GM12878 (cell line): ENCODE measurements at regions not wholly inside any gene's neighbourhood (a gene's known extent, or its start where the extent isn't known, plus 50 kb on each side); places are given as distances from the start of the nearest gene placed in this dataset.

Source experiments
- ATAC-seq: fragments of 200-7000 bp; cut with Tn5 transposase; 3 replicates; pipeline ENCODE4 v1.9.1; 2020; ENCODE audit warnings: mild to moderate bottlenecking, moderate library complexity
- BruUV-seq: library from RNA; stranded (reverse); fragments of 400-500 nt; replicated peaks from 2 replicates; lab custom pipeline; 2021; lab: Mats Ljungman, UMichigan
- CTCF ChIA-PET: fragments of 300-600 bp; sonication (Branson Sonifier 250); formaldehyde crosslinking; extraction: SDS; loops from one replicate; lab custom pipeline; 2021; ENCODE audit warnings: inconsistent platforms; lab: Yijun Ruan, JAX
- POLR2A ChIA-PET: fragments of 350-600 bp; formaldehyde crosslinking; extraction: SDS; loops from one replicate; lab custom pipeline; 2021; ENCODE audit warnings: inconsistent platforms; lab: Charles Lee
- RAD21 ChIA-PET: fragments of 300-600 bp; sonication (Branson Sonifier 250); formaldehyde crosslinking; loops from one replicate; lab custom pipeline; 2023; ENCODE audit warnings: antibody characterized with exemption; ENCODE audit not compliant: unreplicated experiment; lab: Charles Lee
- SMC1A ChIA-PET: fragments of 300-600 bp; sonication (Branson Sonifier 250); formaldehyde crosslinking; loops from one replicate; lab custom pipeline; 2023; ENCODE audit not compliant: unreplicated experiment, uncharacterized antibody; lab: Charles Lee
- DNase-seq: peaks from one replicate; pipeline ENCODE4 v3.0.0-alpha.2; 2011; ENCODE audit warnings: low read depth, low spot score
- FAIRE-seq: peaks from 3 replicates; lab custom pipeline; 2011; peaks lifted over from hg19 to GRCh38; lab: Jason Lieb, UNC
- H2AFZ ChIP-seq: 2 replicates; pipeline ENCODE4 v1.6.0; 2011; ENCODE audit warnings: low read depth, low read length, control low read depth; ENCODE audit not compliant: control insufficient read depth
- H3K27ac ChIP-seq: 2 replicates; pipeline ENCODE4 v1.5.1; 2011; ENCODE audit warnings: control low read depth; ENCODE audit not compliant: control insufficient read depth, insufficient read depth
- H3K27me3 ChIP-seq, 2 experiments: replicated peaks in 1 of 2; 2 replicates each; pipeline versions ENCODE4 v1.6.0 to v1.6.1; 2011; ENCODE audit warnings: low read length in 1 of 2; ENCODE audit not compliant: control insufficient read depth in 2 of 2, insufficient read depth in 2 of 2
- H3K36me3 ChIP-seq, 2 experiments: 2 replicates each; pipeline ENCODE4 v1.5.1; 2011; ENCODE audit warnings: low read length in 1 of 2; ENCODE audit not compliant: control insufficient read depth in 2 of 2, insufficient read depth in 2 of 2
- H3K4me1 ChIP-seq: 2 replicates; pipeline ENCODE4 v1.6.1; 2011; ENCODE audit warnings: mild to moderate bottlenecking, low read length, moderate library complexity, mixed read lengths; ENCODE audit not compliant: control insufficient read depth, insufficient read depth
- H3K4me2 ChIP-seq: 2 replicates; pipeline ENCODE4 v1.6.0; 2011; ENCODE audit warnings: control low read depth; ENCODE audit not compliant: control insufficient read depth, insufficient read depth
- H3K4me3 ChIP-seq: fragments of 200-600 bp; sonication (generic); 2 replicates; pipeline ENCODE4 v1.5.1; 2016
- H3K79me2 ChIP-seq: 2 replicates; pipeline ENCODE4 v1.6.0; 2011; ENCODE audit warnings: low read length; ENCODE audit not compliant: control insufficient read depth, insufficient read depth
- H3K9ac ChIP-seq: 2 replicates; pipeline ENCODE4 v1.8.0; 2011; ENCODE audit warnings: low read length, control low read depth, mixed read lengths; ENCODE audit not compliant: control insufficient read depth, insufficient read depth
- H3K9me3 ChIP-seq: replicated peaks from 3 replicates; pipeline ENCODE4 v1.5.1; 2011; ENCODE audit warnings: mild to moderate bottlenecking, low read length; ENCODE audit not compliant: control insufficient read depth, insufficient read depth
- H4K20me1 ChIP-seq: 2 replicates; pipeline ENCODE4 v1.6.0; 2011; ENCODE audit not compliant: control insufficient read depth, insufficient read depth
- BMI1 ChIP-seq: fragments of 450-650 bp; IDR thresholded peaks from 2 replicates; pipeline ENCODE4 v1.6.1; 2016; ENCODE audit warnings: mild to moderate bottlenecking, moderate library complexity, borderline replicate concordance
- CHD4 ChIP-seq: fragments of 200-600 bp; sonication (generic); IDR thresholded peaks from 2 replicates; pipeline ENCODE4 v1.6.1; 2016; ENCODE audit warnings: mild to moderate bottlenecking
- E2F8 ChIP-seq: fragments of 450-650 bp; IDR thresholded peaks from 2 replicates; pipeline ENCODE4 v1.6.1; 2018; ENCODE audit warnings: mild to moderate bottlenecking, low read depth, moderate library complexity; ENCODE audit not compliant: partially characterized antibody
- MTA2 ChIP-seq: fragments of 450-650 bp; IDR thresholded peaks from 2 replicates; pipeline ENCODE4 v1.6.1; 2016; ENCODE audit warnings: low read depth, mild to moderate bottlenecking, moderate library complexity
- PAX5 ChIP-seq: IDR thresholded peaks from 2 replicates; pipeline ENCODE4 v1.6.1; 2011; ENCODE audit warnings: low read depth, low read length, borderline replicate concordance
- POLR2A ChIP-seq: IDR thresholded peaks from 2 replicates; pipeline ENCODE4 v1.6.1; 2011; ENCODE audit warnings: low read depth, mild to moderate bottlenecking, low read length
- RAD21 ChIP-seq: IDR thresholded peaks from 2 replicates; pipeline ENCODE4 v1.6.1; 2011; ENCODE audit warnings: mild to moderate bottlenecking, low read depth, low read length, moderate library complexity; ENCODE audit not compliant: insufficient read depth
- STAT3 ChIP-seq: IDR thresholded peaks from 2 replicates; pipeline ENCODE4 v1.6.1; 2011; ENCODE audit warnings: low read depth, low read length, improper control_type of control experiment
- TCF3 ChIP-seq: IDR thresholded peaks from 2 replicates; pipeline ENCODE4 v1.6.1; 2012; ENCODE audit warnings: low read depth, mild to moderate bottlenecking, low read length, borderline replicate concordance; ENCODE audit not compliant: insufficient read depth
- WRNIP1 ChIP-seq: IDR thresholded peaks from 2 replicates; pipeline ENCODE4 v1.6.1; 2011; ENCODE audit warnings: low read depth, low read length, improper control_type of control experiment, borderline replicate concordance
- ZSCAN29 ChIP-seq: fragments of 450-650 bp; IDR thresholded peaks from 2 replicates; pipeline ENCODE4 v1.6.1; 2017; ENCODE audit warnings: mild to moderate bottlenecking, moderate library complexity
- WGBS: methylation state at CpG from one replicate; pipeline ENCODE4 v1.1.6; 2016; ENCODE audit warnings: low lambda C conversion rate; ENCODE audit not compliant: insufficient replicate concordance, insufficient coverage; ENCODE audit errors: missing lambda C conversion rate; 5-methylcytosine and 5-hydroxymethylcytosine counted together
- in situ Hi-C: fragments of 300-500 bp; cut with MboI; formaldehyde crosslinking; loops from 9 replicates; pipeline ENCODE4 v1.14.3; 2018; ENCODE audit warnings: mixed read lengths
- intact Hi-C: fragments of 100-400 bp; cut with micrococcal nuclease; formaldehyde crosslinking; loops from one replicate; pipeline ENCODE4 v1.14.2; 2022; ENCODE audit not compliant: unreplicated experiment
- TF ChIP-seq, protein P1 (sequence below): fragments of 450-650 bp; IDR thresholded peaks from 2 replicates; pipeline ENCODE4 v1.6.1; 2017; ENCODE audit warnings: mild to moderate bottlenecking
- TF ChIP-seq, protein P2 (sequence below): fragments of 450-650 bp; IDR thresholded peaks from 2 replicates; pipeline ENCODE4 v1.6.1; 2016; ENCODE audit warnings: mild to moderate bottlenecking

GRCh38 chr1:97004054-97004453, 282.5 kb downstream of the PTBP2 start:
- 4% methylated on average over 2 of the region's 2 CpGs for WGBS
- SMC1A ChIA-PET, result no interaction called here
- H3K4me1 ChIP-seq, result no peaks in the 10 kb centered on the region

More at GRCh38 chr1:97004054-97004453, 282.5 kb downstream of the PTBP2 start:
- H3K27ac ChIP-seq, result no peak overlapping the region
- POLR2A ChIA-PET, result no interaction called here
- no TSS peak for BruUV-seq
- no peaks in the 10 kb centered on the region for H4K20me1 ChIP-seq
- in situ Hi-C loops, result no loop called here
- no peaks in the 10 kb centered on the region for H3K36me3 ChIP-seq
- H3K4me2 ChIP-seq, result no peak overlapping the region
- no peak for FAIRE-seq
- CTCF ChIA-PET, result no interaction called here
- no peaks in the 10 kb centered on the region for H3K27me3 ChIP-seq
- no peak overlapping the region for H3K9ac ChIP-seq
- no peaks in the 10 kb centered on the region for H3K79me2 ChIP-seq
- intact Hi-C loops, result no loop called here
- no peak for ATAC-seq
- H3K9me3 ChIP-seq, result no peaks in the 10 kb centered on the region
- no peak for DNase-seq
- TF ChIP-seq STAT3, result no peak
- TF ChIP-seq WRNIP1, result no peak
- TF ChIP-seq CHD4, result no peak
- no peak for TF ChIP-seq E2F8
- TF ChIP-seq BMI1, result no peak
- TF ChIP-seq, protein P1, sequence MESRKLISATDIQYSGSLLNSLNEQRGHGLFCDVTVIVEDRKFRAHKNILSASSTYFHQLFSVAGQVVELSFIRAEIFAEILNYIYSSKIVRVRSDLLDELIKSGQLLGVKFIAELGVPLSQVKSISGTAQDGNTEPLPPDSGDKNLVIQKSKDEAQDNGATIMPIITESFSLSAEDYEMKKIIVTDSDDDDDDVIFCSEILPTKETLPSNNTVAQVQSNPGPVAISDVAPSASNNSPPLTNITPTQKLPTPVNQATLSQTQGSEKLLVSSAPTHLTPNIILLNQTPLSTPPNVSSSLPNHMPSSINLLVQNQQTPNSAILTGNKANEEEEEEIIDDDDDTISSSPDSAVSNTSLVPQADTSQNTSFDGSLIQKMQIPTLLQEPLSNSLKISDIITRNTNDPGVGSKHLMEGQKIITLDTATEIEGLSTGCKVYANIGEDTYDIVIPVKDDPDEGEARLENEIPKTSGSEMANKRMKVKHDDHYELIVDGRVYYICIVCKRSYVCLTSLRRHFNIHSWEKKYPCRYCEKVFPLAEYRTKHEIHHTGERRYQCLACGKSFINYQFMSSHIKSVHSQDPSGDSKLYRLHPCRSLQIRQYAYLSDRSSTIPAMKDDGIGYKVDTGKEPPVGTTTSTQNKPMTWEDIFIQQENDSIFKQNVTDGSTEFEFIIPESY, result no peak
- TF ChIP-seq RAD21, result no peak
- no peak for TF ChIP-seq TCF3
- TF ChIP-seq, protein P2, sequence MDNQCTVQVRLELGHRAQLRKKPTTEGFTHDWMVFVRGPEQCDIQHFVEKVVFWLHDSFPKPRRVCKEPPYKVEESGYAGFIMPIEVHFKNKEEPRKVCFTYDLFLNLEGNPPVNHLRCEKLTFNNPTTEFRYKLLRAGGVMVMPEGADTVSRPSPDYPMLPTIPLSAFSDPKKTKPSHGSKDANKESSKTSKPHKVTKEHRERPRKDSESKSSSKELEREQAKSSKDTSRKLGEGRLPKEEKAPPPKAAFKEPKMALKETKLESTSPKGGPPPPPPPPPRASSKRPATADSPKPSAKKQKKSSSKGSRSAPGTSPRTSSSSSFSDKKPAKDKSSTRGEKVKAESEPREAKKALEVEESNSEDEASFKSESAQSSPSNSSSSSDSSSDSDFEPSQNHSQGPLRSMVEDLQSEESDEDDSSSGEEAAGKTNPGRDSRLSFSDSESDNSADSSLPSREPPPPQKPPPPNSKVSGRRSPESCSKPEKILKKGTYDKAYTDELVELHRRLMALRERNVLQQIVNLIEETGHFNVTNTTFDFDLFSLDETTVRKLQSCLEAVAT, result no peak
- no peak for TF ChIP-seq ZSCAN29
- TF ChIP-seq POLR2A, result no peak
- TF ChIP-seq MTA2, result no peak
- no peak for TF ChIP-seq PAX5
- no peak overlapping the region for H3K4me3 ChIP-seq
- H2AFZ ChIP-seq, result no peak overlapping the region
- RAD21 ChIA-PET, result no interaction called here
